ENCODE measurements at regions not wholly inside any gene's neighbourhood (a gene's known extent, or its start where the extent isn't known, plus 50 kb on each side); places are given as distances from the start of the nearest gene placed in this dataset.

GRCh38 chr4:18214411-18215055 lies 193.0 kb upstream of the LCORL start:
- TF ChIP-seq, protein P1, sequence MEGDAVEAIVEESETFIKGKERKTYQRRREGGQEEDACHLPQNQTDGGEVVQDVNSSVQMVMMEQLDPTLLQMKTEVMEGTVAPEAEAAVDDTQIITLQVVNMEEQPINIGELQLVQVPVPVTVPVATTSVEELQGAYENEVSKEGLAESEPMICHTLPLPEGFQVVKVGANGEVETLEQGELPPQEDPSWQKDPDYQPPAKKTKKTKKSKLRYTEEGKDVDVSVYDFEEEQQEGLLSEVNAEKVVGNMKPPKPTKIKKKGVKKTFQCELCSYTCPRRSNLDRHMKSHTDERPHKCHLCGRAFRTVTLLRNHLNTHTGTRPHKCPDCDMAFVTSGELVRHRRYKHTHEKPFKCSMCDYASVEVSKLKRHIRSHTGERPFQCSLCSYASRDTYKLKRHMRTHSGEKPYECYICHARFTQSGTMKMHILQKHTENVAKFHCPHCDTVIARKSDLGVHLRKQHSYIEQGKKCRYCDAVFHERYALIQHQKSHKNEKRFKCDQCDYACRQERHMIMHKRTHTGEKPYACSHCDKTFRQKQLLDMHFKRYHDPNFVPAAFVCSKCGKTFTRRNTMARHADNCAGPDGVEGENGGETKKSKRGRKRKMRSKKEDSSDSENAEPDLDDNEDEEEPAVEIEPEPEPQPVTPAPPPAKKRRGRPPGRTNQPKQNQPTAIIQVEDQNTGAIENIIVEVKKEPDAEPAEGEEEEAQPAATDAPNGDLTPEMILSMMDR (IDR thresholded peaks at IDR 0.05) = no peak
- no peak for TF ChIP-seq POLR2A (IDR thresholded peaks at IDR 0.05)

All from adrenal gland (tissue), 5 donors.